ENCODE measurements at regions not wholly inside any gene's neighbourhood (a gene's known extent, or its start where the extent isn't known, plus 50 kb on each side); places are given as distances from the start of the nearest gene placed in this dataset.

DNA sequence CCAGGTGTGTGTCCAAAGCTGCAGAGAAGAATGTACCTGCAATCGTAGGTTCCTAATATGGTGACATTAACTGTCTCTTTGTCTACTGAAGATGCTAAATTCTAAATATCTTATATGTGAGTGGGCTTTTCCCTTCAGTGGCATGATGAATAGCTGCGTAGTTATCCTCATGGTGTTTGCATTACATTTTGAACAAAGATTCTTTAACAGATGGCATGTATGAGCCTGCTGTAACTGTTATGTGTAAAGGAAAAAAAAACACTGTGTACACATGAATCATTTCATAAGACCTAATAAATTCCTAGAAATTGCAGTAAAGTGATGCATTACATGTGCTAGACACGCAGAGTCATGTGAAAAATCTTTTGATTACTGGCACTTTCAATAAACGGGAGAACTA lies 288.0 kb downstream of the SH2D1A start:
- Histone ChIP-seq H3K9me3 (replicated peaks in 1 of 2; ENCODE audit: control insufficient read depth in 2 of 2, insufficient read depth in 1 of 2, low read depth in 1 of 2, low read length in 2 of 2) (no peaks in the 10 kb centered on the region), H3K27ac (replicated peaks; ENCODE audit: low read length) (no peak overlapping the region), H3K9ac (ENCODE audit: low read depth, low read length, poor library complexity) (no peak overlapping the region), H3K4me1 (ENCODE audit: control insufficient read depth in 2 of 2, insufficient read depth in 1 of 2, low read depth in 1 of 2, low read length in 2 of 2) (no peaks in the 10 kb centered on the region), H2AFZ (ENCODE audit: low read length) (no peak overlapping the region), H3K4me2 (ENCODE audit: insufficient read depth, low read length, poor library complexity, severe bottlenecking) (no peak overlapping the region), H3K4me3 (ENCODE audit: low read length in 2 of 2) (no peak overlapping the region), H2BK12ac (ENCODE audit: low read length) (no peak overlapping the region), H4K8ac (ENCODE audit: low read depth, low read length) (no peak overlapping the region), H3K23ac (ENCODE audit: low read depth, low read length, poor library complexity) (no peak overlapping the region), H2BK5ac (ENCODE audit: low read length) (no peak overlapping the region), H3K4ac (ENCODE audit: low read length) (no peak overlapping the region), H2BK120ac (ENCODE audit: low read depth, low read length) (no peak overlapping the region), H3K14ac (ENCODE audit: low read length) (no peak overlapping the region), H3K36me3 (replicated peaks in 1 of 2; ENCODE audit: control insufficient read depth in 2 of 2, insufficient read depth in 2 of 2, low read length in 2 of 2) (no peaks in the 10 kb centered on the region), H4K91ac (ENCODE audit: low read depth, low read length, poor library complexity) (no peak overlapping the region), H2AK5ac (ENCODE audit: low read depth, low read length) (no peak overlapping the region), H3K79me1 (ENCODE audit: low read depth, low read length) (no peaks in the 10 kb centered on the region), H2BK15ac (ENCODE audit: low read length) (no peak overlapping the region), H3K18ac (ENCODE audit: low read length) (no peak overlapping the region), H3K27me3 (ENCODE audit: control insufficient read depth in 3 of 3, insufficient read depth in 3 of 3, low read depth in 1 of 3, low read length in 3 of 3) (no peaks in the 10 kb centered on the region)
- WGBS, 2 donors (ENCODE audit: extremely low coverage in 2 of 2, insufficient read length in 2 of 2, insufficient replicate concordance in 1 of 2) = no CpG with 5 or more reads among the region's 4 CpGs
- DNase-seq (ENCODE audit: low spot score) = no peak

DNA sequence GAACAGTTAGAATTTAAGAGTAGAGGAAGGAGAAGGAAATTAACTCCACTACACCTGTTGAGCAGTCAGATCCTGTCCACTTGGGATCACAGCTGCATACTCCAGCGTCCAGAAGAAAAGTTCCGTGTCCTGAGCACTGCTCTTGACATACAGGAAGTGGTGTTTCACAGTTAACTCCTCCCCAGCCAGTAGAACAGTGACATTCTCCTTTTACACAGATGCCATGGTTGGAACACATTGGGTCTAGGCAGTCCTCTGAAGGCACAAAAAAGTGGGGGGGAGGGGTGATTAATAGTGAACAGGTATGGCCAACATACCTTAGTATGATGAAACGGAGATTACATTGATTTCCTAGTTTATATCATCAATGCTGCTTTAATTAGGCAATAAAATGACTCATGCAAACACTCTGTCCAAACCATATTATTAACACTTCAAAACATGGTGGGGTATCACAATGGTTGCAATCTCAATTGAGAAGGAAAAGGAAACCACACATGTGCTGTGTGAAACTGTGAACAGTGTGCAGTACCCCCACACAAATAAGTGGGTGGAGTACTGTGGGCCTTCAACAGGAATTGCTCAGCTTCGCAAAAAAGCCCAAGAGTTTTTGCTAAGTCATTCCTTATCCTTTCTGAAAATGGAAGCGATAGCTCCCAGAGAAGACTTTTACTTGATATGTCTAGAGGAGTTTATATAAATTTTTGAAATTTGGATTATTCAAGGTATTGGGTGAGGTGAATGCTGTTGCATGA lies 295.6 kb downstream of the SH2D1A start:
- H3K4me3 ChIP-seq (ENCODE audit: low read length in 2 of 2) = no peak overlapping the region
- no peak overlapping the region for H4K91ac ChIP-seq (ENCODE audit: low read depth, low read length, poor library complexity)
- no peak overlapping the region for H3K18ac ChIP-seq (ENCODE audit: low read length)
- H3K36me3 ChIP-seq (replicated peaks in 1 of 2; ENCODE audit: control insufficient read depth in 2 of 2, insufficient read depth in 2 of 2, low read length in 2 of 2) = no peaks in the 10 kb centered on the region
- no peak overlapping the region for H2AK5ac ChIP-seq (ENCODE audit: low read depth, low read length)
- no peaks in the 10 kb centered on the region for H3K27me3 ChIP-seq (ENCODE audit: control insufficient read depth in 3 of 3, insufficient read depth in 3 of 3, low read depth in 1 of 3, low read length in 3 of 3)
- H3K4me1 ChIP-seq (ENCODE audit: control insufficient read depth in 2 of 2, insufficient read depth in 1 of 2, low read depth in 1 of 2, low read length in 2 of 2) = no peaks in the 10 kb centered on the region
- no peak overlapping the region for H2BK12ac ChIP-seq (ENCODE audit: low read length)
- no peak overlapping the region for H3K4me2 ChIP-seq (ENCODE audit: insufficient read depth, low read length, poor library complexity, severe bottlenecking)
- H3K23ac ChIP-seq (ENCODE audit: low read depth, low read length, poor library complexity) = no peak overlapping the region
- no peaks in the 10 kb centered on the region for H3K9me3 ChIP-seq (replicated peaks in 1 of 2; ENCODE audit: control insufficient read depth in 2 of 2, insufficient read depth in 1 of 2, low read depth in 1 of 2, low read length in 2 of 2)
- WGBS, 2 donors (ENCODE audit: extremely low coverage in 2 of 2, insufficient read length in 2 of 2, insufficient replicate concordance in 1 of 2) = no CpG with 5 or more reads among the region's 5 CpGs
- H3K14ac ChIP-seq (ENCODE audit: low read length) = no peak overlapping the region
- no peak overlapping the region for H2BK120ac ChIP-seq (ENCODE audit: low read depth, low read length)
- H3K27ac ChIP-seq (replicated peaks; ENCODE audit: low read length) = no peak overlapping the region
- no peak for DNase-seq (ENCODE audit: low spot score)
- no peak overlapping the region for H2BK15ac ChIP-seq (ENCODE audit: low read length)
- no peak overlapping the region for H2AFZ ChIP-seq (ENCODE audit: low read length)
- no peak overlapping the region for H3K4ac ChIP-seq (ENCODE audit: low read length)
- H3K79me1 ChIP-seq (ENCODE audit: low read depth, low read length) = no peaks in the 10 kb centered on the region
- no peak overlapping the region for H2BK5ac ChIP-seq (ENCODE audit: low read length)
- H4K8ac ChIP-seq (ENCODE audit: low read depth, low read length) = no peak overlapping the region
- H3K9ac ChIP-seq (ENCODE audit: low read depth, low read length, poor library complexity) = no peak overlapping the region

DNA sequence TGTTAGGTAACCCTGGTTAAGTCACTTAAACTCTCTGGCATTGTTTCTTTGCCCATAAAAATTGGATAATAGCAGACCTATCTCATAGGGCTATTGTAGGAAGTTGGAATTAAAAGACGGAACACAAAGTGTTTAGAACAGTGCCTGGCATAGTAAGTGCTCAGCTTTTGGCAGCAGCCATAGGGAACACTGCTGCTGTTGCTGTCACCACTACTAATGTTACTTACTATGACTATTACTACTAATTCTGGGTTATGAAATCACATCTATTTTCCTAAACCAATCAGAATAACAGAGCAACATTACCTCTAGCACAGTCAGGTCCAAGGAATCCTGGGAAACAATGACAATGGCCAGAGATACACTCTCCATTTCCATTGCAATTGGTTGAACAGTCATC lies 300.0 kb downstream of the SH2D1A start:
- Histone ChIP-seq H3K36me3 (replicated peaks in 1 of 2; ENCODE audit: control insufficient read depth in 2 of 2, insufficient read depth in 2 of 2, low read length in 2 of 2) (no peaks in the 10 kb centered on the region), H3K9ac (ENCODE audit: low read depth, low read length, poor library complexity) (no peak overlapping the region), H3K23ac (ENCODE audit: low read depth, low read length, poor library complexity) (no peak overlapping the region), H2BK120ac (ENCODE audit: low read depth, low read length) (no peak overlapping the region), H2AK5ac (ENCODE audit: low read depth, low read length) (no peak overlapping the region), H3K14ac (ENCODE audit: low read length) (no peak overlapping the region), H2BK5ac (ENCODE audit: low read length) (no peak overlapping the region), H2BK12ac (ENCODE audit: low read length) (no peak overlapping the region), H3K4me3 (ENCODE audit: low read length in 2 of 2) (no peak overlapping the region), H3K4me2 (ENCODE audit: insufficient read depth, low read length, poor library complexity, severe bottlenecking) (no peak overlapping the region), H3K18ac (ENCODE audit: low read length) (no peak overlapping the region), H3K27me3 (ENCODE audit: control insufficient read depth in 3 of 3, insufficient read depth in 3 of 3, low read depth in 1 of 3, low read length in 3 of 3) (no peaks in the 10 kb centered on the region), H3K79me1 (ENCODE audit: low read depth, low read length) (no peaks in the 10 kb centered on the region), H3K27ac (replicated peaks; ENCODE audit: low read length) (no peak overlapping the region), H4K8ac (ENCODE audit: low read depth, low read length) (no peak overlapping the region), H2BK15ac (ENCODE audit: low read length) (no peak overlapping the region), H3K9me3 (replicated peaks in 1 of 2; ENCODE audit: control insufficient read depth in 2 of 2, insufficient read depth in 1 of 2, low read depth in 1 of 2, low read length in 2 of 2) (no peaks in the 10 kb centered on the region), H3K4me1 (ENCODE audit: control insufficient read depth in 2 of 2, insufficient read depth in 1 of 2, low read depth in 1 of 2, low read length in 2 of 2) (no peaks in the 10 kb centered on the region), H4K91ac (ENCODE audit: low read depth, low read length, poor library complexity) (no peak overlapping the region), H3K4ac (ENCODE audit: low read length) (no peak overlapping the region), H2AFZ (ENCODE audit: low read length) (no peak overlapping the region)
- no CpG with 5 or more reads among the region's 1 CpG for WGBS, 2 donors (ENCODE audit: extremely low coverage in 2 of 2, insufficient read length in 2 of 2, insufficient replicate concordance in 1 of 2)
- DNase-seq (ENCODE audit: low spot score) = no peak

DNA sequence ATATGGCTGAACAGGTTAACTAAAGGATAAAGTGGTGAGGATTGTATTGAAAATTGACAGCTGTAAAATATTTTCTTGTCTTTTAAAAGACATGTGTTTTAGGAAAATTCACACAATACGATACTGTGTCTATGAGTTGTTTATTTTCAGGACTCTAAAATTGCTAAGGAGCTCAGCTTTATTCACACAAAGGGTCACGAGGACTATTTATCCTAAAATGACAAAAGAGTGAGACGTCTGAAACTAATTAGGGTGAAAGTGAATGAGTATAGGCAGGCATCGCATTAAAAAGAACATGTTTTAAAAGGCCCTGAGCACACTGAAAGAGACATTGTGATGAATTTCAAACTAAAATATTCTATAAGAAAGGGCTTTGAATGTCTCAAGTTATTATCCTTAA lies 304.7 kb downstream of the SH2D1A start:
- H3K18ac ChIP-seq (ENCODE audit: low read length) = no peak overlapping the region
- H4K91ac ChIP-seq (ENCODE audit: low read depth, low read length, poor library complexity) = no peak overlapping the region
- H3K23ac ChIP-seq (ENCODE audit: low read depth, low read length, poor library complexity) = no peak overlapping the region
- no peak overlapping the region for H2AK5ac ChIP-seq (ENCODE audit: low read depth, low read length)
- H3K4me3 ChIP-seq (ENCODE audit: low read length in 2 of 2) = no peak overlapping the region
- H3K14ac ChIP-seq (ENCODE audit: low read length) = no peak overlapping the region
- H3K9me3 ChIP-seq (replicated peaks in 1 of 2; ENCODE audit: control insufficient read depth in 2 of 2, insufficient read depth in 1 of 2, low read depth in 1 of 2, low read length in 2 of 2) = no peaks in the 10 kb centered on the region
- H3K4me1 ChIP-seq (ENCODE audit: control insufficient read depth in 2 of 2, insufficient read depth in 1 of 2, low read depth in 1 of 2, low read length in 2 of 2) = no peaks in the 10 kb centered on the region
- H2BK120ac ChIP-seq (ENCODE audit: low read depth, low read length) = no peak overlapping the region
- no peak overlapping the region for H3K9ac ChIP-seq (ENCODE audit: low read depth, low read length, poor library complexity)
- no peaks in the 10 kb centered on the region for H3K79me1 ChIP-seq (ENCODE audit: low read depth, low read length)
- H2BK12ac ChIP-seq (ENCODE audit: low read length) = no peak overlapping the region
- H2AFZ ChIP-seq (ENCODE audit: low read length) = no peak overlapping the region
- no peak overlapping the region for H3K27ac ChIP-seq (replicated peaks; ENCODE audit: low read length)
- no peak overlapping the region for H4K8ac ChIP-seq (ENCODE audit: low read depth, low read length)
- H2BK5ac ChIP-seq (ENCODE audit: low read length) = no peak overlapping the region
- H2BK15ac ChIP-seq (ENCODE audit: low read length) = no peak overlapping the region
- no peak overlapping the region for H3K4ac ChIP-seq (ENCODE audit: low read length)
- H3K27me3 ChIP-seq (ENCODE audit: control insufficient read depth in 3 of 3, insufficient read depth in 3 of 3, low read depth in 1 of 3, low read length in 3 of 3) = peaks cover 0 to 3% (median 0%) of the 10 kb centered on the region in 3 experiments
- no CpG with 5 or more reads among the region's 4 CpGs for WGBS, 2 donors (ENCODE audit: extremely low coverage in 2 of 2, insufficient read length in 2 of 2, insufficient replicate concordance in 1 of 2)
- H3K36me3 ChIP-seq (replicated peaks in 1 of 2; ENCODE audit: control insufficient read depth in 2 of 2, insufficient read depth in 2 of 2, low read length in 2 of 2) = no peaks in the 10 kb centered on the region
- DNase-seq (ENCODE audit: low spot score) = no peak
- no peak overlapping the region for H3K4me2 ChIP-seq (ENCODE audit: insufficient read depth, low read length, poor library complexity, severe bottlenecking)

Measured in neuronal stem cell (in vitro differentiated cells).